ENCODE measurements at regions not wholly inside any gene's neighbourhood (a gene's known extent, or its start where the extent isn't known, plus 50 kb on each side); places are given as distances from the start of the nearest gene placed in this dataset.
"Not testable (repeated sequence)": the region's sequence is repeated elsewhere in the genome, so short reads cannot be mapped to it uniquely, and the experiment has no call there.

DNA sequence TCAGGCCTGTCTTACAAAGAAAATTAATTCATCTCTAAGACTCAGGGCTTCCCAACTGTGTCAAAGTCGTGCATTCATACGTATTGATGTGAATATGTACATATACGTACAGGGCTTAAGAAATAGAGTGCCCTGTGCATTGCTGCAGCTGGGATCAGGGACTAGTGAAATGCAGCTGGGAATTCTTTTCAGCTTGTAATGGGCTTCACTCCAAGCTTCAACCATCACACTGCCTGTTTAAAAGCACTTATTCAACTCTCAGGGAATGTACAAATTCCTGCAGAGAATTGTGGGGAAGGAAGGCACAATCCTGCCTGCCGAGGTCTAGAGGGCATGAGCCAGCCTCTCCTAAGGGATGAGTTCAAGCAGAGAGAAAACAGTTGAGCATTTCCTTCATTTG, 59.6 kb upstream of the MAN2A1 start:
- no peak for TF ChIP-seq POLR2A (IDR thresholded peaks at IDR 0.05)
- TF ChIP-seq POLR2AphosphoS5 (IDR thresholded peaks at IDR 0.05): no peak
- no peak for TF ChIP-seq CTCF (IDR thresholded peaks at IDR 0.05)
- no peak for TF ChIP-seq EP300 (IDR thresholded peaks at IDR 0.05)
- 57% methylated on average over 4 of the region's 4 CpGs for WGBS
- H3K4me3 ChIP-seq: no peak overlapping the region
- H3K9me3 ChIP-seq: no peaks in the 10 kb centered on the region
- no peaks in the 10 kb centered on the region for H3K4me1 ChIP-seq
- H3K27ac ChIP-seq: no peak overlapping the region
- H3K36me3 ChIP-seq: no peaks in the 10 kb centered on the region
- DNase-seq (ENCODE audit: low spot score in 2 of 2): no peak
- no peaks in the 10 kb centered on the region for H3K27me3 ChIP-seq

DNA sequence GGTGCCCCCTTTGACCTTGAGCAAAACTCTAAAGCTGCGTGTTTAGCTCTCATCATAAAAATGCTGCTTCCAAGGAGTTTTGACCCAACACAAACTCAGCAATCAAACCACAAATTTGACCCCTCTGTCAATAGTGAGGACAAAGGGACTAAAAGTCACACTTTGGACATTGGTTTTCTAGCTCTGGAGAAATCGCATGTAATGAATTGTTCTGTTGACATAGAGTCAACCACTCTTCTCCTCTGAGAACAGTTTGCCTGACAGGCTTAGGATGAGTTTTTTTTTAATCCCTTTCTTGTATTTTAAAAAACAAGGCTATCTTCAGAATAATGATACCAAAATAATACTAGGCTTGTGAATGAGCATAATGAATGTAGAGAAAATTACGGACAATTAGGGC, 61.1 kb upstream of the MAN2A1 start:
- H3K4me1 ChIP-seq: no peaks in the 10 kb centered on the region
- no peak for TF ChIP-seq CTCF (IDR thresholded peaks at IDR 0.05)
- H3K4me3 ChIP-seq: no peak overlapping the region
- H3K36me3 ChIP-seq: no peaks in the 10 kb centered on the region
- H3K9me3 ChIP-seq: no peaks in the 10 kb centered on the region
- H3K27me3 ChIP-seq: no peaks in the 10 kb centered on the region
- no peak for DNase-seq (ENCODE audit: low spot score in 2 of 2)
- WGBS: 95% methylated on average over 3 of the region's 3 CpGs
- no peak overlapping the region for H3K27ac ChIP-seq

DNA sequence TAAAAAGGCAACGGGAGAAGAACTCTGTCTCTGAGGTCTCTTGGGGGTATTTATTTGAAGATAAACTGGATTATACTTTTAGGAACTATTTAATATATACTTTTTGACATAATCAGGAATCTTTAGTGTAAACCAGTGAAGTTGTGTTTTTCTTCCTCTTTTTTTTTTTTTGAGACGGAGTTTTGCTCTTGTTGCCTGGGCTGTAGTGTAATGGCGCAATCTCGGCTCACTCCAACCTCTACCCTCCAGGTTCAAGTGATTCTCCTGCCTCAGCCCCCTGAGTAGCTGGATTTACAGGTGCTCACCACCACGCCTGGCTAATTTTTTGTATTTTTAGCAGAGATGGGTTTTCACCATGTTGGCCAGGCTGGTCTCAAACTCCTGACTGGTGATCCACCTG, 68.5 kb upstream of the MAN2A1 start:
- H3K27me3 ChIP-seq; H3K4me1 ChIP-seq; DNase-seq (ENCODE audit: low spot score in 2 of 2); H3K4me3 ChIP-seq; H3K36me3 ChIP-seq; H3K27ac ChIP-seq; H3K9me3 ChIP-seq: not testable (repeated sequence)
- 86% methylated on average over 5 of the region's 5 CpGs for WGBS

DNA sequence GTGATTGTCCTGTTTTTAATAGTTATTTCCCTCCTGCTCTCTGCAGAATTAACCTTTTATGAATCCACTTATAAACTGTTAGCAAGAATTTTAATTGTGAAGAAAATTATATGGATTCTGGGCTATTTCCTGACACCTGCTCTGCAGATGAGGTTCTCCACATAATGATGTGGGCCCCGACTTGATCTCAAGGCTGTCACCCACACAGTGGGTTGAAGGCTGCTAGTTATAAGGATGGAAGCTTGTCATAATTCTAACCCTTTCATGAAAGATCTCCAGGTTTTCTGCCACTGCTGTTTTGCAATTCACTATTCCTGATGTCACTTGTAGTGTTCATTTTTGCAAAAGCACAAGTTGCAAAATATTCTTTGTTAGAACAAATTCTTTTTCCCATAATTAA, 69.1 kb upstream of the MAN2A1 start:
- H3K9me3 ChIP-seq: no peaks in the 10 kb centered on the region
- no peak for DNase-seq (ENCODE audit: low spot score in 2 of 2)
- H3K36me3 ChIP-seq: no peaks in the 10 kb centered on the region
- no peak overlapping the region for H3K4me3 ChIP-seq
- TF ChIP-seq CTCF (IDR thresholded peaks at IDR 0.05) (no peak), POLR2A (IDR thresholded peaks at IDR 0.05) (no peak), POLR2AphosphoS5 (IDR thresholded peaks at IDR 0.05) (no peak), EP300 (IDR thresholded peaks at IDR 0.05) (no peak)
- peaks cover 6% of the 10 kb centered on the region for H3K4me1 ChIP-seq
- no peaks in the 10 kb centered on the region for H3K27me3 ChIP-seq
- no peak overlapping the region for H3K27ac ChIP-seq
- WGBS: 70% methylated on average over 1 of the region's 1 CpG

GRCh38 chr5:109619606-109620005, 70.1 kb upstream of the MAN2A1 start:
- no peak for TF ChIP-seq POLR2A (IDR thresholded peaks at IDR 0.05)
- TF ChIP-seq POLR2AphosphoS5 (IDR thresholded peaks at IDR 0.05): no peak
- no peak for TF ChIP-seq CTCF (IDR thresholded peaks at IDR 0.05)
- TF ChIP-seq EP300 (IDR thresholded peaks at IDR 0.05): no peak
- no peak overlapping the region for H3K27ac ChIP-seq
- H3K36me3 ChIP-seq: no peaks in the 10 kb centered on the region
- H3K4me1 ChIP-seq: peaks cover 7% of the 10 kb centered on the region
- H3K27me3 ChIP-seq: no peaks in the 10 kb centered on the region
- H3K9me3 ChIP-seq: no peaks in the 10 kb centered on the region
- no peak overlapping the region for H3K4me3 ChIP-seq
- DNase-seq (ENCODE audit: low spot score in 2 of 2): no peak

DNA sequence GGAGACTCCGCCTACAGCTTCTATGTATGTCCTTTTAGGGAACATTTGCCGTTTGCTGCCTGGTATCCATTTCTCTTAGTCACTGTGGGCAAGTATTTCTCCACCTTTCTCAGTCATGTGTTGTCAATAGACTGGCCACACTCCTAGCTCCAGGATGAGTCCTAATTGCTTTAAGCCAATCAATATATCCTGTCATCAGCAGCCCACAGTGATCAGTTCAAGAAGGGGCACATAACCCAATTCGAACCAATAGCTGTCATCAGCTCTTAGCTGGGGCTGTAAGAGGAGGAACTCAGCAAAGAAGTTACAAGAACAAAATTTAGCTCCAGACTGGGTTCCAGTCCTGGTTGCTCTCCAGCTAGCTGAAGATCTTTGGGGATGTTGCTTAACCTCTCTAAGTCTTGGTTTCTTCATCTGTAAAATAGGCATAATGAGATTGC, 70.7 kb upstream of the MAN2A1 start:
- DNase-seq (ENCODE audit: low spot score in 2 of 2): no peak
- Histone ChIP-seq H3K36me3 (no peaks in the 10 kb centered on the region), H3K27me3 (no peaks in the 10 kb centered on the region), H3K4me1 (peaks cover 12% of the 10 kb centered on the region), H3K4me3 (no peak overlapping the region), H3K9me3 (no peaks in the 10 kb centered on the region), H3K27ac (no peak overlapping the region)
- WGBS: 71% methylated on average over 3 of the region's 3 CpGs
- no peak for TF ChIP-seq POLR2AphosphoS5 (IDR thresholded peaks at IDR 0.05)
- TF ChIP-seq POLR2A (IDR thresholded peaks at IDR 0.05): no peak

Data from suprapubic skin (tissue), 4 donors.